Transverse colon (tissue), 4 donors: ENCODE measurements at regions not wholly inside any gene's neighbourhood (a gene's known extent, or its start where the extent isn't known, plus 50 kb on each side); places are given as distances from the start of the nearest gene placed in this dataset.

Source experiments
- CTCF ChIP-seq, 5 experiments: fragments of 200-600 bp in 3 of 5; fragments of 450-650 bp in 2 of 5; sonication (generic) in 3 of 5; IDR thresholded peaks; 1 replicate in 2 of 5; 2 replicates in 3 of 5; pipeline ENCODE4 v1.5.1; 2016 to 2017; ENCODE audit warnings: antibody characterized with exemption in 5 of 5, inconsistent platforms in 3 of 5, mild to moderate bottlenecking in 2 of 5, moderate library complexity in 1 of 5
- EP300 ChIP-seq: sonication (generic); formaldehyde crosslinking; IDR thresholded peaks from one replicate; pipeline ENCODE4 v1.6.1; 2017; ENCODE audit warnings: antibody characterized with exemption, low read depth
- POLR2A ChIP-seq: fragments of 450-650 bp; IDR thresholded peaks from one replicate; pipeline ENCODE4 v1.6.1; 2016; ENCODE audit warnings: antibody characterized with exemption, mild to moderate bottlenecking, moderate library complexity
- POLR2AphosphoS5 ChIP-seq, 3 donors: sonication (generic); formaldehyde crosslinking; IDR thresholded peaks; one replicate each; pipeline ENCODE4 v1.6.1; 2016; ENCODE audit warnings: antibody characterized with exemption in 3 of 3

GRCh38 chr7:16068183-16068582 lies 353.2 kb downstream of the CRPPA start:
- TF ChIP-seq POLR2A = no peak
- TF ChIP-seq CTCF (IDR thresholded peaks at IDR 0.05) = no peak
- TF ChIP-seq POLR2AphosphoS5 (IDR thresholded peaks at IDR 0.05) = no peak
- TF ChIP-seq EP300 = no peak
